Activated CD4-positive, alpha-beta T cell treated with anti-CD3 and anti-CD28 coated beads, Interleukin-2, amount 50 U/mL, for 16 hours (primary cell): ENCODE measurements at regions not wholly inside any gene's neighbourhood (a gene's known extent, or its start where the extent isn't known, plus 50 kb on each side); places are given as distances from the start of the nearest gene placed in this dataset.

Experiments used
- DNase-seq: peaks from one replicate; pipeline ENCODE4 v3.0.0-alpha.2; 2020

GRCh38 chr3:55172913-55173312, 245.1 kb upstream of the LRTM1 start:
- DNase-seq = no peak

GRCh38 chr3:55170444-55170843, 242.6 kb upstream of the LRTM1 start:
- DNase-seq = no peak

GRCh38 chr3:55169608-55170072, 241.8 kb upstream of the LRTM1 start:
- DNase-seq = no peak

GRCh38 chr3:55169161-55169560, 241.3 kb upstream of the LRTM1 start:
- no peak for DNase-seq

- no peak for DNase-seq
These were observed 239.9 kb upstream of the LRTM1 start for GRCh38 chr3:55167586-55168317.

GRCh38 chr3:55166576-55167555, 239.0 kb upstream of the LRTM1 start:
- DNase-seq = no peak

GRCh38 chr3:55165704-55166405, 238.0 kb upstream of the LRTM1 start:
- DNase-seq = no peak

- DNase-seq = no peak
These were observed 237.4 kb upstream of the LRTM1 start for GRCh38 chr3:55165278-55165677.

- no peak for DNase-seq
These were observed 237.0 kb upstream of the LRTM1 start for GRCh38 chr3:55164876-55165275.

GRCh38 chr3:55164191-55164590, 236.3 kb upstream of the LRTM1 start:
- DNase-seq = no peak

GRCh38 chr3:55163421-55163820, 235.6 kb upstream of the LRTM1 start:
- DNase-seq = no peak

GRCh38 chr3:55162031-55162795, 234.4 kb upstream of the LRTM1 start:
- DNase-seq = no peak

GRCh38 chr3:55161231-55161630, 233.4 kb upstream of the LRTM1 start:
- DNase-seq = no peak

- no peak for DNase-seq
These were observed 232.6 kb upstream of the LRTM1 start for GRCh38 chr3:55160241-55160983.

- DNase-seq = no peak
These were observed 231.9 kb upstream of the LRTM1 start for GRCh38 chr3:55159711-55160110.

- no peak for DNase-seq
These were observed 231.2 kb upstream of the LRTM1 start for GRCh38 chr3:55159016-55159415.

- DNase-seq = no peak
These were observed 230.5 kb upstream of the LRTM1 start for GRCh38 chr3:55158345-55158744.

- no peak for DNase-seq
These were observed 229.9 kb upstream of the LRTM1 start for GRCh38 chr3:55157731-55158130.

- DNase-seq = no peak
These were observed 229.2 kb upstream of the LRTM1 start for GRCh38 chr3:55156851-55157650.

- no peak for DNase-seq
These were observed 220.2 kb upstream of the LRTM1 start for GRCh38 chr3:55147856-55148720.
